Sciatic nerve (tissue), 2 donors: ENCODE measurements at regions not wholly inside any gene's neighbourhood (a gene's known extent, or its start where the extent isn't known, plus 50 kb on each side); places are given as distances from the start of the nearest gene placed in this dataset.
"Not testable (repeated sequence)": the region's sequence is repeated elsewhere in the genome, so short reads cannot be mapped to it uniquely, and the experiment has no call there.

Experiments used
- ATAC-seq: fragments of 200-7000 bp; cut with Tn5 transposase; one replicate; pipeline ENCODE4 v1.9.1; 2020; ENCODE audit warnings: mild to moderate bottlenecking, moderate library complexity
- DNase-seq: peaks from one replicate; pipeline ENCODE4 v3.0.0-alpha.2; 2020; ENCODE audit warnings: low spot score
- intact Hi-C: fragments of 100-400 bp; cut with DNase I; formaldehyde crosslinking; loops from one replicate; pipeline ENCODE4 v1.14.2; 2022
- donor health status: DM: no; HTN: no; CAD: no.
- donor health status: DM: no; HTN: no; CAD: no.

- intact Hi-C loops = no loop called here
- ATAC-seq (no peak), DNase-seq (no peak)
Observed at GRCh38 chr2:54065411-54065810, 50.0 kb upstream of the ACYP2 start.

DNA sequence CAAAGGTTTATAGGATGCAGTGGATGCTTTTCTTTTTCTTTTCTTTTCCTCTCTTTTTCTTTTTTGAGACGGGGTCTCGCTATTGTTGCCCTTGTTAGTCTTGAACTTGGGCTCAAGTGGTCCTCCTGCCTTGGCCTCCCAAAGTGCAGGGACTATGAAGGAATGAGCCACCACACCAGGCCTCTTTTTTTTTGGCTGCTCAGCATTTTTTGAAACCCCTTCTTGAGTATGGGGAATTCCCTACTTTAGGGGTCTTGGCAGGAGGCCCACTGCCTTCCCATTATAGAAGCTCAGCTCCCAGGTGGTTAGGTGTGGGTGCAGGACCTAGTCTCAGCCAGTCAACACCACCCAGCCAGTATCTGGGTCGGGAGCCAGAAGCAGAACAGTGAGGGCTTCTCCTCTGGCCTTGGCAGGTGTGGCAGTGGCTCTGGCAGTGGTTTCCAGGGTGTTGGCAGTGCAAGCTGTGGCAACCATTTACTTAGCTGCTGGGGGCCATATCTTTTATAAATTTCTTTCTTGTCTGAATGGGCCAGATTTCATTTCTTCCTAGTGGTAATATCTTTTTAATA lies 51.4 kb upstream of the ACYP2 start:
- DNase-seq (no peak), ATAC-seq (no peak)
- intact Hi-C loops = no loop called here

DNA sequence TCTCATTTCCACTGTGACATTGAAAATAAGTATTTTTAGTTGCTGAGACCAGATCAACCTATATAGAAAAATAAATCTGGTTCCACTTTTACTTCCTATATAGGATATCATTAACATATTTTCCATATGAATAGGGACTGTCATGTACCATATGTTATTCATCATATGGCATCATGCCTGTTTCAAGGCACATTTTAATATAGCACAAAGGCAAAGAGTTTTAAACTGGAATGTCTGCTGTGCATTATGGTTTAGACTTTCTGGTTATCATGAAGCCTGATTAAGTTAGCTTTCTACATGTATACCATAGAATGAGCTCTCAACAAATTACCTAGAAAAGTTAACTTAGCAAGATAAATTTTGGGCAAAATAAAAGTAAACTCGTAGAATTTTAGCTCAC lies 53.0 kb upstream of the ACYP2 start:
- intact Hi-C loops = no loop called here
- DNase-seq = no peak
- no peak for ATAC-seq

- DNase-seq (no peak), ATAC-seq (no peak)
- intact Hi-C loops = no loop called here
Observed at GRCh38 chr2:54061272-54061671, 54.1 kb upstream of the ACYP2 start.

DNA sequence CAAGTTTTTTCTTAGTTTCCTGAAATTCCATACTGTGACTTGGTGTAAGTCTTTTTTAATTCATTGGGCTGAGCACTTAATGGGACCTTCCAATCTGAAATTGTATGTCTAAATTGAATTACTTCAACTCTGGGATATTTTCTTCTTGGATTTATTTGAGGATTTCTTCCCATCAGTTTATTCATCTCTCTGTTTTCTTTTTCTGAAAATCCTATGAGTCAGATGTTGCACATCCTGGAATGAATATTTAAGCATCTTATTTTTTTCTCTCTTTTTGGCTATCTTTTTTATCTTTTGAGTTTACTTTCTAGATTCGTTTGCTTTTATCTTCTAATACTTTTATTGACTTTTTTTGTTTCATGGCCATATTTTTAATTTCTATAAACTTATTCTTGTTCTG lies 55.4 kb upstream of the ACYP2 start:
- intact Hi-C loops = no loop called here
- DNase-seq (no peak), ATAC-seq (no peak)

DNA sequence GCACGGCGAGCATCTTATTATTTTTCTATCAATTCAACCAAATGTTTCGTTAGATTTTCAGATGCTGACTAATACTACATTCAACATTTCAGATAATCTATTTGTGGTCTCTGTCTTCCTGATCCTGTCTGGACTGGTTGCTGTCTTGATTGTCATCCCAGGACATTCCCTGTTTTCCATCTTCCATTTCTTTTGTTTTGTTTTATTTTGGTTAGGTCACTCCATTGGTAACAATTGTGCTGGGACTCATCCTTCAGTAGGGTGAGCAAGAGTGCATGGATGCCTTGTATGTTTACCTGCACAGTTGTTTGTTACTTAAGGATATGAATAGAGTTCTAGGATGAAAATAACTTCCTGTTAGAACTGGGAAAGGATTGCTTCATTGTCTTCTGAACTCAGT lies 55.9 kb upstream of the ACYP2 start:
- intact Hi-C loops = no loop called here
- ATAC-seq (no peak), DNase-seq (no peak)

GRCh38 chr2:54058449-54058848 lies 57.0 kb upstream of the ACYP2 start:
- no peak for DNase-seq
- ATAC-seq = no peak
- intact Hi-C loops = no loop called here

GRCh38 chr2:54054774-54055173 lies 60.6 kb upstream of the ACYP2 start:
- intact Hi-C loops = no loop called here
- DNase-seq (no peak), ATAC-seq (no peak)

DNA sequence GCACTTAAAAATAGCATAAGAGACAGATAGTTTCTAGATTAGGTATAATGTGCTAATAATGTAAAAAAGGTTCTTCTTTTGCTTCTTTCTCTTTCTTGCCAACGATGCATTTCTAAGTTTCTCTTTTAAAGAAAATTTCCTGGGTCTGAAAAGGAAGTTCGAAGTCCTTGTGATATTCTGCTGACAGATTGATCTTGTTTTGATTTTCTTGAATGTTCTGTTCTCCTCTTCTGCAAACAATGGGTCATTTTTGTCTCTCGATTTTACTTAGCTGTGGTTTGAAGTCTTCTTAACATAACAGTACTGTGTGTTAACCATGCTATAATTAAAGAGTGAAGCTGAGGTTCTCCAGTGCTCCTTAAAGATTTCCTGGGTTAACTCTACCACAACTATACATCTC lies 61.1 kb upstream of the ACYP2 start:
- intact Hi-C loops = no loop called here
- ATAC-seq (no peak), DNase-seq (no peak)

DNA sequence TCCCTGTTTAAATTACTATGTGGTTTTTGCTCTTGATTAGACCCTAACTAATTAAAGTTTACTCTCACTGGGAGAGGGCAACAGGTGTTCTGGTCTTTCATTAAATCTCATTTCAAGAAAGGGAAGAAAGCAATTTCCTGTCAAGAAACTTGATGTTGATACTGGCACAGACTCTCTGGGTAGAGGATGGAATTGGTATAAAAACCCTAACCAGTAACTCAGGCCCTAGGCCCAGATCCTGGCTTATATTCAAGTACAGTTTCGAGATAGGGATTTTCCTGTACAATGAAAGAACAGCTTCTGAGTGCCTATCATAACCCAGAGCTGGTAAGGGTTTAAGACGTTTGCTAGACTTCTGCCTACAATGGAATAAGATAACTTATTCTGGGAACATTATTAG lies 61.6 kb upstream of the ACYP2 start:
- no peak for ATAC-seq
- intact Hi-C loops = no loop called here

GRCh38 chr2:54052825-54053718 lies 62.3 kb upstream of the ACYP2 start:
- peak; percentile 24 for ATAC-seq
- intact Hi-C loops = no loop called here
- no peak for DNase-seq

More for the DNA sequence above, 61.6 kb upstream of the ACYP2 start:
- DNase-seq = no peak

DNA sequence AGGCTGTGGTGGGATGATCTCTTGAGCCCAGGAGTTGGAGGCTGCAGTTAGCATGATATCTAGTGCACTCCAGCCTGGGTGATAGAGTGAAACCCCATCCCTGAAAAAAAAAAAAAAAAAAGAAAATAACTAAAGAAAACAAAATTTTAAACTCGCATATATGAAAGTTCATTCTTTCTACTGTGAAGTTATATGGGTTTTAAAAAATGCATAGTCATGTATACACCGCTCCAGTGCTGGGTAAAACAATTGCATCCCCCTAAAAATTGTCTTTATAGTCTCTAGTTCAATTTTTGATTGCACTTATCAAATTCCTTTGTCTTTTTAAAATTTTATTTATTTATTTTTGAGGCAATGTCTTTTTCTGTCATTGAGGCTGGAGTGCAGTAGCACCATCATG lies 65.0 kb upstream of the ACYP2 start:
- DNase-seq (no peak), ATAC-seq (no peak)
- intact Hi-C loops = no loop called here

- ATAC-seq (no peak), DNase-seq (no peak)
- intact Hi-C loops = no loop called here
Observed at GRCh38 chr2:54049365-54049764, 66.0 kb upstream of the ACYP2 start.

- DNase-seq, ATAC-seq, intact Hi-C loops: not testable (repeated sequence)
Observed at GRCh38 chr2:54048896-54049295, 66.5 kb upstream of the ACYP2 start.

DNA sequence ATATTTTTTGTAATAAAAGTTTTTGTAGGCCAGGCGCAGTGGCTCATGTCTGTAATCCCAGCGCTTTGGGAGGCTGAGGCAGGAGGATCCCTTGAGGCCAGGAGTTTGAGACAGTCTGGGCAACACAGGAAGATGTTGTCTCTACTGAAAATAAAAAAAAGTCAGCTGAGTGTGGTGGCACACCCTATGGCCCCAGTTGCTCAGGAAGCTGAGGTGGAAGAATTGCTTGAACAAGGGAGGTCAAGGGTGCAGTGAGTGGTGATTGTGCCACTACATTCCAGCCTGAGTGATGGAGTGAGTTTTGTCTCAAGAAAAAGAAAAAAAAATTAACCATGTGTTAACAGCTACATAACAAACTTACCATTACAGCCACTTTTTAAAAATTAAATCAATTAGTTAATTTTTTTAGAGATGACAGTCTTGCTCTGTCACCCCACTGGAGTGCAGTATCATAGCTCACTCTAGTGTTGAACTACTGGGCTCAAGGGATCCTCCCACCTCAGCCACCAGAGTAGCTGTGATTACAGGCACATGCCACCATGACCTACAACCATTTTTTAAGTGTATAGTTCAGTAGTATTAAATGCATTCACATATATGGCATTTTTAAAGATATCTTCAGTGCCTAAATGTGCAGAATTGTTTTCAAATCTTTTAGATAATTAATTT lies 67.2 kb upstream of the ACYP2 start:
- ATAC-seq = no peak
- intact Hi-C loops = no loop called here
- DNase-seq = no peak

DNA sequence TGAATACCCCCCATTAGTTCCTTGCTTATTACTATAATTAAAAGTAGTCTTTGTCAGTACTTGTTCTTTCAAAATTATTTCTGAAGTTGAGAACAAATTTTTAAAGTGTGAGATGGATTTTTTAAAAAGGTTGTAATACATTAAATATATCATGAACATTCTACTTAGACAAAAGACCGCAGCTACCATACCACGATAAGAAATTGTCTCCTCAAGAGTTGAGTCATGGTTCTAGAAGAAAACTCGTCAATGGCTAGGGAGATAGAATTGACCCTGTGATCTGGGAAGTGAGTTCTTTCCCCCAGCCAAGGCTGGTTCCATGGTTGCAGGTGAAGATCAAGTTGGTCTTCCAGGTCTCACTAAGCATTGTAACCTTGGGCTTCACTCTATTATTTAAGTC lies 67.8 kb upstream of the ACYP2 start:
- intact Hi-C loops = no loop called here
- no peak for ATAC-seq
- no peak for DNase-seq

DNA sequence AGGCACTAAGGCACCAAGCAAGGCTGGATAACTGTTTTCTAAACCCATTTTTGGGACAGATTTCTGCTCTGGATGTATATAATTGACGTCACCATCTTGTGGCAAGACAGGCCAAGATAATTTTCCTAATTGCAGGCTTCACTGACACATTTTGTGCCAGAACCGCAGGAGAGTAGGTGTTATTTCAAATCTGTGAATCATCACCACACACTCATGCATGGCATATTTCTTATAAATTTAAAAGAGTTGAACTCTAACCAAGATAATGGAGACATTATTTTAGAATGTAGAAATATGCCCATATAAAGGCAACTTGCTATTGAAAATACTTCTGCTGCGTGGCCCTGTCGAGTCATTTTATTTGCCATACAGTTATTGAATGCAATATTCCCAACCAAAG lies 68.3 kb upstream of the ACYP2 start:
- no peak for ATAC-seq
- intact Hi-C loops = no loop called here

GRCh38 chr2:54042897-54043620 lies 72.3 kb upstream of the PSME4 start:
- ATAC-seq = peak; percentile 52
- intact Hi-C loops = no loop called here

More for the DNA sequence above, 68.3 kb upstream of the ACYP2 start:
- no peak for DNase-seq

GRCh38 chr2:54042341-54042740 lies 71.5 kb upstream of the PSME4 start:
- DNase-seq (no peak), ATAC-seq (peak; percentile 72)
- intact Hi-C loops = no loop called here

More at GRCh38 chr2:54042897-54043620, 72.3 kb upstream of the PSME4 start:
- no peak for DNase-seq

GRCh38 chr2:54041135-54041534 lies 70.3 kb upstream of the PSME4 start:
- DNase-seq (no peak), ATAC-seq (no peak)
- intact Hi-C loops = no loop called here
